ENCODE measurements at regions not wholly inside any gene's neighbourhood (a gene's known extent, or its start where the extent isn't known, plus 50 kb on each side); places are given as distances from the start of the nearest gene placed in this dataset.

- TF ChIP-seq EZH2 (IDR thresholded peaks at IDR 0.05; ENCODE audit: borderline replicate concordance, low read depth, low read length, poor library complexity, severe bottlenecking) (no peak), CTCF (conservative IDR thresholded peaks at IDR 0.05; ENCODE audit: low read depth, low read length) (no peak)
Observed at GRCh38 chr10:29114141-29114540, 174.7 kb upstream of the LYZL1 start.

Data from A673 (cell line).